ENCODE measurements at regions not wholly inside any gene's neighbourhood (a gene's known extent, or its start where the extent isn't known, plus 50 kb on each side); places are given as distances from the start of the nearest gene placed in this dataset.

DNA sequence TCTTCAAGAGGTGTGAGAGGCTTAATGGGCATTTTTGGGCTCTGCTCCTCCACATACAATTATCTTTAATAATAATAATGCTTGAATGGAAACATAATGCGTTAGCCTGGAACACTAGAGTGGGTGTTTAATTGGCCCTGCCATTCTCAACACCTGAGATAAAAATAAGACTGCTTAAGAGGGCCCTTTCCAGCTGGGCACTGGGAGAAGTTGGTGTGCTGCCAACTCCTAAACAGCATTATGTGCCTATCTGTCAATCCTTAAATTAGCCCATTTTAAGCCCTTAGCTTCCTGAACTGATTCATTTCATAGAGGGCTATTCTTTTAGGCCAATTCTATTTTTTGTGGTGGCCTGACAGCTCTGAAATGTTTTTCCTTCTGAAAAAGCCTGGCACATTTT is 211.1 kb upstream of the ZIC3 start:
- TF ChIP-seq CTCF (IDR thresholded peaks at IDR 0.05) (no peak), POLR2A (IDR thresholded peaks at IDR 0.05) (no peak)

Measured in right lobe of liver (tissue), 4 donors.